Stomach (tissue), 8 donors: ENCODE measurements at regions not wholly inside any gene's neighbourhood (a gene's known extent, or its start where the extent isn't known, plus 50 kb on each side); places are given as distances from the start of the nearest gene placed in this dataset.

ENCODE experiments used
- DNase-seq, 2 donors: peaks; one replicate each; pipeline versions ENCODE4 v3.0.0 to v3.0.0-alpha.2; 2013 to 2019
- H3K27ac ChIP-seq, 5 donors: fragments of 200-600 bp in 4 of 5; sonication (generic) in 4 of 5; one replicate each; pipeline ENCODE4 v1.5.1; 2013 to 2019; ENCODE audit warnings: mild to moderate bottlenecking in 1 of 5, moderate library complexity in 1 of 5
- H3K27me3 ChIP-seq, 3 donors: fragments of 200-600 bp; sonication (generic); one replicate each; pipeline ENCODE4 v1.5.1; 2017 to 2019; ENCODE audit warnings: mixed run types in 1 of 3
- H3K36me3 ChIP-seq, 4 donors: fragments of 200-600 bp; sonication (generic); 1 replicate in 3 of 4; 2 replicates in 1 of 4; pipeline ENCODE4 v1.5.1; 2016 to 2019
- H3K4me1 ChIP-seq, 4 donors: fragments of 200-600 bp; sonication (generic); one replicate each; pipeline ENCODE4 v1.5.1; 2016 to 2019
- H3K4me3 ChIP-seq, 4 donors: fragments of 200-600 bp; sonication (generic) in 3 of 4; one replicate each; pipeline ENCODE4 v1.5.1; 2016 to 2019; ENCODE audit warnings: mild to moderate bottlenecking in 1 of 4
- H3K9me3 ChIP-seq, 4 donors: fragments of 200-600 bp; sonication (generic); one replicate each; pipeline ENCODE4 v1.5.1; 2016 to 2019
- CTCF ChIP-seq, 7 experiments: fragments of 450-650 bp in 4 of 7; fragments of 200-600 bp in 3 of 7; sonication (generic) in 3 of 7; IDR thresholded peaks; one replicate each; pipeline ENCODE4 v1.5.1; 2016 to 2019; ENCODE audit warnings: antibody characterized with exemption in 7 of 7, control low read depth in 2 of 7, mild to moderate bottlenecking in 1 of 7
- EP300 ChIP-seq: sonication (generic); formaldehyde crosslinking; IDR thresholded peaks from one replicate; pipeline ENCODE4 v1.6.1; 2017; ENCODE audit warnings: antibody characterized with exemption
- POLR2A ChIP-seq, 4 donors: fragments of 450-650 bp; IDR thresholded peaks; one replicate each; pipeline ENCODE4 v1.6.1; 2016; ENCODE audit warnings: antibody characterized with exemption in 4 of 4, control low read depth in 2 of 4, mild to moderate bottlenecking in 1 of 4, moderate library complexity in 1 of 4
- POLR2AphosphoS5 ChIP-seq, 3 donors: sonication (generic); formaldehyde crosslinking; IDR thresholded peaks; one replicate each; pipeline ENCODE4 v1.6.1; 2016; ENCODE audit warnings: antibody characterized with exemption in 3 of 3
- WGBS, 5 donors: extraction: QIAGEN DNeasy Blood & Tissue Kit in 3 of 5; methylation state at CpG; one replicate each; pipeline versions ENCODE4 v1.1.5 to v1.1.7; 2013 to 2018; 5-methylcytosine and 5-hydroxymethylcytosine counted together
- intact Hi-C: fragments of 100-400 bp; cut with DNase I; formaldehyde crosslinking; loops from one replicate; pipeline ENCODE4 v1.15.1; 2023; ENCODE audit warnings: low total_unique reads
- donor health status: healthy with polysubstance abuse.
- donor health status: Bipolar disorder and iron deficiency.
- donor health status: healthy.

DNA sequence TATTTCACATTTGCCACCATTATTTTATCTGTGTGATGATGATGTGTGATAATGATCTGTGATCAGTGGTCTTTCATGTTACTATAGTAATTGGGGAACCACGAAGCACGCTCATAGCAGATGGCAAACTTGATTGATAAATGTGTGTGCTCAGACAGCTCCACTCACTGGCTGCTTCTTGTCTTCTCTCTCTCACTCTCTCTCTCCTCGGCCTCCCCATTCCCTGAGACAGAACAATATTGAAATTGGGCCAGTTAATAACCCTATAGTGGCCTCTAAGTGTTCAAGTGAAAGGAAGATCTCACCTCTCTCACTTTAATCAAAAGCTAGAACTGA lies 60.7 kb upstream of the RAPGEF4 start:
- no peak for DNase-seq
- Histone ChIP-seq H3K36me3 (no peaks in the 10 kb centered on the region), H3K9me3 (peaks cover 0 to 10% (median 4%) of the 10 kb centered on the region in 4 donors), H3K4me1 (peaks cover 0 to 21% (median 3%) of the 10 kb centered on the region in 4 donors), H3K4me3 (no peak overlapping the region), H3K27me3 (no peaks in the 10 kb centered on the region), H3K27ac (no peak overlapping the region)
- intact Hi-C loops = no loop called here
- TF ChIP-seq POLR2A (IDR thresholded peaks at IDR 0.05) (no peak), CTCF (IDR thresholded peaks at IDR 0.05) (no peak), EP300 (no peak), POLR2AphosphoS5 (IDR thresholded peaks at IDR 0.05) (no peak)
- 47 to 67% (median 55%) methylated on average over 3 of the region's 3 CpGs for WGBS, 5 donors

- TF ChIP-seq POLR2A (IDR thresholded peaks at IDR 0.05) (no peak), CTCF (IDR thresholded peaks at IDR 0.05) (no peak), POLR2AphosphoS5 (IDR thresholded peaks at IDR 0.05) (no peak), EP300 (no peak)
- peak in 1 of 2 donors; percentile 47 for DNase-seq
- H3K27ac ChIP-seq = no peak overlapping the region
- H3K36me3 ChIP-seq = no peaks in the 10 kb centered on the region
- H3K27me3 ChIP-seq = no peaks in the 10 kb centered on the region
- intact Hi-C loops = no loop called here
- H3K9me3 ChIP-seq = peaks cover 0 to 10% (median 4%) of the 10 kb centered on the region in 4 donors
- peaks cover 0 to 20% (median 3%) of the 10 kb centered on the region in 4 donors for H3K4me1 ChIP-seq
- H3K4me3 ChIP-seq = no peak overlapping the region
Observed at GRCh38 chr2:172677363-172677762, 58.3 kb upstream of the RAPGEF4 start.

DNA sequence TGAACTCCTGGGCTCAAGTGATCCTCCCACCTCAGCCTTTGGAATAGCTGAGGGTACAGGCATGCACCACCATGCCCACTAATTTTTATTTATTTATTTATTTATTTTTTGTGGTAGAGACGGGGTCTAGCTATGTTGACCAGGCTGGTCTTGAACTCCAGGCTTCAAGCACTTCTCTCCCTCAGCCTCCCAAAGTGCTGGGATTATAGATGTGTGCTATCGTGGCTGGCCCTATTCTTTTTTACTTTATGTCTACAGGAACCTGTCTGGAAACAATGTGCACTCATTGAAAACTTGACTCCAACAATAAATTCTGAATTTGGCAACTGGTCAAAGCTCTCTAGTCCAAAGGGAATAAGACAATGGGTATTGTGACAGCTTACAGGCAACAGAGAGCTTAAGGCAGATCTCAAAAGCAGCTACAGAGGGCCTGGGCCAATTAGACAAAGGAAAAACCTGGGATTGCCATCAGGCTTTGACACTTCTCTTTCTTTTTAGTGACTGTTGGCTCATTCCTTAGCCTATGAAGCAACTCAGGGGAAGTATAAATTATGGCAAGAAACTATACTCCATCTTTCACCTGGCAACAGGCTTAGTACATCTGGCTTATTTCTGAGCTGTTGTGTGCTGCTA lies 55.1 kb upstream of the RAPGEF4 start:
- peaks cover 0 to 6% (median 3%) of the 10 kb centered on the region in 4 donors for H3K9me3 ChIP-seq
- no peaks in the 10 kb centered on the region for H3K27me3 ChIP-seq
- TF ChIP-seq POLR2AphosphoS5 (IDR thresholded peaks at IDR 0.05) (no peak), POLR2A (IDR thresholded peaks at IDR 0.05) (no peak), CTCF (IDR thresholded peaks at IDR 0.05) (no peak), EP300 (no peak)
- H3K27ac ChIP-seq = no peak overlapping the region
- 52 to 69% (median 63%) methylated on average over 2 of the region's 2 CpGs for WGBS, 5 donors
- H3K4me3 ChIP-seq = no peak overlapping the region
- intact Hi-C loops = no loop called here
- peaks cover 0 to 3% (median 0%) of the 10 kb centered on the region in 4 donors for H3K4me1 ChIP-seq
- peak in 1 of 2 donors; percentile 73 for DNase-seq
- H3K36me3 ChIP-seq = no peaks in the 10 kb centered on the region

GRCh38 chr2:172685467-172685866 lies 50.2 kb upstream of the RAPGEF4 start:
- no peaks in the 10 kb centered on the region for H3K36me3 ChIP-seq
- TF ChIP-seq POLR2AphosphoS5 (IDR thresholded peaks at IDR 0.05) (no peak), EP300 (no peak), CTCF (IDR thresholded peaks at IDR 0.05) (no peak), POLR2A (IDR thresholded peaks at IDR 0.05) (no peak)
- no peaks in the 10 kb centered on the region for H3K27me3 ChIP-seq
- intact Hi-C loops = no loop called here
- no peak overlapping the region for H3K4me3 ChIP-seq
- WGBS, 5 donors = 84 to 97% (median 94%) methylated on average over 4 of the region's 4 CpGs
- DNase-seq = no peak
- H3K4me1 ChIP-seq = no peaks in the 10 kb centered on the region
- no peak overlapping the region for H3K27ac ChIP-seq
- H3K9me3 ChIP-seq = peaks cover 0 to 5% (median 0%) of the 10 kb centered on the region in 4 donors
